GM18870 (cell line): ENCODE measurements at regions not wholly inside any gene's neighbourhood (a gene's known extent, or its start where the extent isn't known, plus 50 kb on each side); places are given as distances from the start of the nearest gene placed in this dataset.
"Not testable (repeated sequence)": the region's sequence is repeated elsewhere in the genome, so short reads cannot be mapped to it uniquely, and the experiment has no call there.

Experiments used
- ATAC-seq: cut with Tn5 transposase; IDR thresholded peaks from one replicate; pipeline ENCODE4 v1.9.1; 2021; ENCODE audit warnings: moderate library complexity; ENCODE audit not compliant: unreplicated experiment

DNA sequence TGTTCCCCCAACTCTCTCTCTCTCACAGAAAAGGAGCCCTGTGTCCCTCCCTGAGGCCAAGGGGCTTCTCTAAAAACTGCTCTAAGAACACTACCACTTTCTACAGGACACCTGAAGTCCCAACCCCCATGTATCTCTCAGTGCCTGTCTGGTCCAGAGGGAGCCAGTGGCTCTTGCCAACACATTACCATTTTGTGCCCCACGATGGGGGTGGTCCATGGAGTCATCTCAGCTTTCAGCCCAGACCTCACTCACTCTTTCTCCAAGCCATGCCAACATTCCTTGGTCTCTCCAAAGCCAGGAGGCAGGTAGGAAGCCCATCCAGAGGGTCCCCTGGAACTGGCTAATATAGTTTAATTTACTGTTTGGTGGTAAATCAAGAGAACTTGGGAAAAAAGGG, 962.1 kb upstream of the DEFB115 start:
- not testable (repeated sequence) for ATAC-seq

DNA sequence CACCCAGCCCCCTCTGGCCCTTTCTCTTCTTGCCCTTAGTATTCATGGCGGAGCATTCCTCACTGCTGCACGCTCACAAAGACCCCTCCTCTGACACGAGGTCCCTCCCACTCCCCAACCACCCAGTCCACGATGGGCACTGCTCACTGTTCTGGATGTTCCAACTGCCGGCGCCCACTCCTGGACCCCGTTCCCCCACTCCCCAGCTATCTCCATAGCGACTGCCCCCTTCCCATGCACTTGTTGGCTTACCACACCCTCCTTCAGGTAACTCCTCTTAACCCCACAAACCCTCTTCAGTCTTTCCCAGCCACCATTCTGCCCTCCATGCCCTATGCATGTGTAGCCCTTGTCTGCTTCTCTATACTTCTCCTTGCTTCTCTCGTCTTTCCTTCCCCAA, 961.5 kb upstream of the DEFB115 start:
- ATAC-seq: not testable (repeated sequence)

DNA sequence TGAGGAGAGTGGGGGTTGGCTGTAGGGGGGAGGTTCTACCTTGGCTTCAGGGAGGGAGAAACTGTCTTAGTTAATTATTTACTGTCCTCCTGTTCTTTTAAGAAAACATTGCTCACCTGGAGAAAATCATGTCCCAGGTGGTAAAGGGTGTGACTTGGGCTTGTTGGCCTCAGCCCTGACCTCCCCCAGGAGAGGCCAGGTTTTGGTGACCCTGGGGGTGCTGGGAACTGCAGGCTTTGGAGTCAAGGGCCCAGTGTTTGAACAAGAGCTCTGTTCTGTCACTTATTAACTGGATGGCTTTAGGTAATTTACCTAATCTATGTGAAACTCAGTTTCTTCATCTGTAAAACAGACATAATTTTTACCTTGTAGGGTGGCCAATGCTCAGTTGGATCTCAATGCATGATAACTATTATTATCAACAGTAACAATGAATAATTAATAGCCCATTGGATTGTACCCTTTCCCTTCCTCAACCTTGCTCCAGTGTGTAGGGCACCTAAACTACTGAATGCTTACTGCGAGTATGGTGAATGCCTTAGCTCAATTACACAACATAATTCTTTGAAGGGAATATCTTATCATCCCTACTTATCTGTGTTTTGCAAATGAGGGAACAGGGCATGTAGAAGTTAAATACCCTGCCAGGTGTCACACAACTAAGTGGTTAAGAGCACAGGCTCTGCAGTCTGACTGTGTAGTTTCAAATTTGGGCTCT, 959.4 kb upstream of the DEFB115 start:
- ATAC-seq: not testable (repeated sequence)

DNA sequence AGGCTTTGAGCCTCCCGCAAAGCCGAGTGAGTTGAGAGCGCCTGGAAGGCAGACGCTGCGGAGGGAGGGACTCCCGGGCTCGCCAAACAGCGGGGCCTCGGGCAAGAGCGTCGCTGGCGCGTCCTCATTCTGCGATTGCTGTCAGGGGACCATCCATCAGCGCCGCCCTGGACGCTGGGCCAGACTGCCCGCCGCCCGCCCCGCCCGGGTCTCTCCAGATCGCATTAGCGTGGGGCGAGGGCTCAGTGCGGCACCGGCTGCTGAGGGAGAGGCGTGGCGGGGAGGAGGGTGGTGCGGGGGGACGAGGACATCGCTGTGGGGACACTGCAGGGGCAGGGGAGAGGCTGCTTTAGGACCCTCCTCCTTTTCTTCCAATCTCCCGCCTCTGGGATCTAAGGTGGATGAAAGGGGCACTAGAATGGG, 957.2 kb upstream of the DEFB115 start:
- not testable (repeated sequence) for ATAC-seq

DNA sequence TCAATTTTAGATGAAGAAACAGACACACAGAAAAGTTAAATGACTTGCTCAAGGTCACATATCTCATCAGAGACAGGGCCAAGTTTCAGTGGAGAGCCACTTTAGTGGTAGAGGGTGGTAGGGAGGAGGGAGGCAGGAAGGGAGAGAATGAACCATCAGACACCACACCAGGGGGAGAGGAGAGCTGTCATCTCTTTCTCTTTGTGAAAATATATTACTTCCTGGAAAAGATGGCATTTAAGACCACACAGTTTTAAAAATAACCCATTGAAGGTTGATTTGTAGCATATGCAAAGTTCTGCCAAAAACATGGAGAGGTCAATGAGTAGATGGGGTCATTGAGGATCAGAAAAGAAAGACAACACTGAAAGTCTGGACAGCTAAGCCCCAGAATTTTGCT, 954.7 kb upstream of the DEFB115 start:
- ATAC-seq: not testable (repeated sequence)

DNA sequence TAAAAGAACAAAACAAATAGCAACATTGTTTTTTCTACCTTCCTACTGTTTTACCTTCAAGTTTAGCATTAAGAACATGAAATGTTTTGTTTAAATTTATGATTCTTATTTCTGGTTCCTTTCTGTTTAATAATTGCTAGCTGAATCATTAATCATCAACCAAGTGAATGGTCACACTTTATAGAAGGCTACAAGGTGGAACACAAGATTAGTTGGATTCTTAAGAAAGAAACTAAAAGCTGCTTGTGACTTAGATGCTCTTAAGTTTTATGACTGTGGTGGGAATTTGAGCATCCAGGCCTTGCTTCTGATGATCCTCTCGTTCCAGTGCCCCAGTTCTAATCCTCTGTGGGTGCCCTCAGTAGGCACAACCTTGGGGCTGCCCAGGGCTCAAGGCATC, 947.5 kb upstream of the DEFB115 start:
- not testable (repeated sequence) for ATAC-seq

DNA sequence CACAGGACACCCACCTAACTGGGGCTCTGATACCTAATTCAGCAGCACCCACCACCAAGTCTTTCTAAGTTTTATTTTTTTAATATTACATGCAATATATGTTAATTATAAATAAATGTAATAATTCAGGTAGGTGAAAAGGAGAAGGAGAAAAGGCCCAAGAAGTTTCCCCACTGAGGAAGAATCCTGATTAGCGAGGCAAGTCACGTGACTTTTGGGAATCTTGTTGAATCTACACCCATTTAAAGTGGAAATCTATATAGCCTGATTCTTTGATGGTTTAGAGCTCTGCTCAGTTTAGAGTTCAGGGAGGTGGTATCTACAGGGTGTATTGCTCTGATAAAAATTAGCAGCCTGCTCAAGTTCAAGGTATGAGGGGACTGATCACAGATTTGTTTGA, 947.1 kb upstream of the DEFB115 start:
- not testable (repeated sequence) for ATAC-seq

DNA sequence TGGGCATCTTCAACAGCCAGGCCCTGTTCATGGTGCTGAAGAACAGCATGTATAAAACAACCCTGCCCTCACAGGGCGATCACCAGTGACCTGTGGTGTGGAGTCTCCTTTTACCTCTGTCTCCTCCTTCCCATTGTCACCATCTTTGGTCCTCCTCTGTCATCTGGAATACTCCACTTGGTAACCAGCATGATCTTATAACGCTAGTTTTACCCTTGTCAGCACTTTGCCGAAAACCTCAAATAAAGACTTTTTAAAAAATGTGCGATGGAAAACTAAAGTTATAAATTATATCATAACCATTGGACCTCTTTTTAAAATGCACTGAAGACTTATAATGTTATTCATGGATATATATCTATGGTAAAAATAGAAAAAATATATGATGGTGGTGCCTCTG, 945.2 kb upstream of the DEFB115 start:
- not testable (repeated sequence) for ATAC-seq

DNA sequence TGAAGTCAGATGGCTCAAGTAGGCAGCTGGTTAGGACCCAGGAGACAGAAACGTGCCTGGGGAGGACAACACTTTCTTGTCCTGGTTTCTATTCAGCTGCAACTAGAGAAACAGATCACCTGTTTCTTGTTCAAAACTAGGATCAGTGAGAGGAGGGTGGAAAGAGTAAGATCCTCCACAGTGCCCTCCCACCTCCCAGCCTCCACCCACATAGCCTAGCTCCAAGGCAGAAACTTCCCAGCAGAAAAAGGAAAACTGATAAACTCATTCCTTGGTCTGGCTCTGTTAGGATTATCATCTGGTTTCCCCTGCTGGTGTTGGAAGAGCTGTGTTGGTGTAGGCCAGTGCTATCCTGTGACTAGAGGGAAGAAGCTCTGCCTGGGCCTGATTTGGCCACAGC, 943.8 kb upstream of the DEFB115 start:
- ATAC-seq: not testable (repeated sequence)

DNA sequence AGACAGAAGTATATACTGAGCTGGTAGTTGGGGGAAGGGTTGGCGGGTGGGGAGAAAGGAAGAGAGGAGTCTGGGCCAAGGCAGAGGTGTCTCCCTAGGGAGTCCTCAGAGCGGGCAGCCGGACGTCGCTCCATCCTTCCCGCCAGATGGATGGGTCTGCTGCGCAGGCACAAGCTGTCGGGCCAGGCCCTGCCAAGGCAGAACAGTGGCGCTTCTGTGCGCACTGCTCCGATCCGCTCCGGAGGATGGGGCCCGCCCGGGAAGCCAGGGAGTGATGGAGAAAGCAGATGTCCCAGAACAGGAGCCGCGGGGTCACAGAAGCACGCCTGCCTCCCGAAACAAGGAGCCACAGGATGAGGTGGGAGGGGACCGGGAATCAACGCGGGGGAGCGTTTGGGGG, 941.4 kb upstream of the DEFB115 start:
- ATAC-seq: not testable (repeated sequence)

DNA sequence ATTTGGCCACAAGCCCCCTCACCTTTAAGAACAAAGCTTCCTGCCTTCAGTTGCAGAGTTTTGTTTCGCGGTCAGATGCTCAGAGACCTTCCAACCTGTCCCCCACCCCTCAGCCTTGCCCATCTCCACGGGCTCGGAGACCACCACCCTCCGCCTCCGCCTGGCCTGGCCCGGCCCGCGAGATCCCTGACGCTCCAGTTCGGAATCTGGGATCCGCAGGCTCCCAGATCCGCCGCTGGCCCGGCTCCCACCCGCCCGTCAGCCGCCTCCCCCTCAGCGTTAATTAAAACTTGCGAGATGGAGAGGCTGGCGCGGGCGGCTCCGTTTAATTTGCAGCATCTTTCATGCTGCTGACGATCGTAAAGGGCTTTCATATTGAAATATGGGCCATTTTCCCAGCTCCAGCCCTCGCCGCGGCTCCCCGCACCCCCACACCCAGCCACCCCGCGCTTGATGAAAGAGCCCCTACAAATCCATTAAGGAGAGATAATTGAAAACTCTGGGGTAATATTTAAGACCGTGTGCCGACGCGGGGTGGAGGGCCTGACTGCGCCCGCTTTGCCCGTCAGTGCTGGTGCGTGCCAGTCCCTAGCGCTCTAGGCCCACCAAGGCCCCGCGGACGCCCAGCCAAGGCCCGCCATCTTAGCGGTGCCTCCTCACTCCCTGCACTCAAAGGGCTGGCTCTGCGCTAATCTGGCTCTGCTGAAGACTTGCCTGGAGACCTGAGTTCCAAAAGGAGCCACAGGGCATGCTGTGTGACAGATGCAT, 940.7 kb upstream of the DEFB115 start:
- ATAC-seq: not testable (repeated sequence)

DNA sequence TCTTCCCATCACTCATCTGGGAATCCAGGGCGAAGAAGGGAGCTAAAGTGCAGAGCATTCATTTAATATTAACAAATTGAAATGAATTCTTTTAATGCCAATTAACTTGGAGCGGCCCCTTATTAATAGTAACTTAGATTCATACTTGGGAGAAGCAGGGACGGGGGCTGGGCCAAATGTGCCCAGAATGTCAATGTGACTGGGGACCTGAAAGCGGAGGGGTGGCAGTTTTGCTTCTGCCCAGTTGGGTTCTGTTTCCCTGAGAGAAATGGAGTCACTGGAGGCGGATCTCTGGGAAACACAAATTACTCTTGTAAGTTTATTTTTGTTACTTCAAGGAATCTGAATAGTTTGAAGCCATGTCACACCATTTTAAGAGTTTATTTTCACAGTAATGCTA, 923.7 kb upstream of the DEFB115 start:
- not testable (repeated sequence) for ATAC-seq

DNA sequence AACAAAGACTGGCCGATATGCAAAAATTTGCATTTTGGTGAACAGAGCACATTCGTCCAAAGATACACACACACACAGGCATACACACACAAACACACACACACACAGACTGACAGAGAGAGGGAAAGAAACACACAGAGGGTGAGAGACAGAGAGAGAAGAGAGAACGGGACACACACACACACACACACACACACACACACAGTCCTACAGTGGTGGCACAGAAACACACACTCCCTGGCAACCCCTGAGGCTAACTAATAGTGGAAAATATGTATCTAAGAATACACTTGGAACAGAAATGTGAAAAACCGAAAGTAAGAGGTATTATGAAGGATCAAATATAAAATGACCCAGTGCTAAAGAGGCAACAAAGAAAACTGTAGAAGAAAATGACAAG, 919.9 kb upstream of the DEFB115 start:
- not testable (repeated sequence) for ATAC-seq

DNA sequence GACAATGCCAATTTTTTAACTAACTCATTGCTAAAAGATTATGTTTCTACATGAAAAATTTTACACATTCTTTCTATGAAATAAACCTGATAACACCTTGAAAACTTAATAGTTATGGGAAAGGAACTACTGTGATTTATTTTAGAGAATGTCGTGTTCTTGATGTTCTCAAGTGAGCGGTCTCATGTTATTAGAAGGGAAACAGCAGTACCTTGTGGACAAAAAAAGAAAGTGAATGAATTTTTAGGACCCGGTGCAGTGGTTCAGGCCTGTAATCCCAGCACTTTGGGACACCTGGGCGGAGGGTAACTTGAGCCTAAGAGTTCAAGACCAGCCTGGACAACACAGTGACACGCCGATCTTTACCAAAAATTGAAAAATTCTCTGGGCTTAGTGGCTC, 908.5 kb upstream of the DEFB115 start:
- ATAC-seq: not testable (repeated sequence)

DNA sequence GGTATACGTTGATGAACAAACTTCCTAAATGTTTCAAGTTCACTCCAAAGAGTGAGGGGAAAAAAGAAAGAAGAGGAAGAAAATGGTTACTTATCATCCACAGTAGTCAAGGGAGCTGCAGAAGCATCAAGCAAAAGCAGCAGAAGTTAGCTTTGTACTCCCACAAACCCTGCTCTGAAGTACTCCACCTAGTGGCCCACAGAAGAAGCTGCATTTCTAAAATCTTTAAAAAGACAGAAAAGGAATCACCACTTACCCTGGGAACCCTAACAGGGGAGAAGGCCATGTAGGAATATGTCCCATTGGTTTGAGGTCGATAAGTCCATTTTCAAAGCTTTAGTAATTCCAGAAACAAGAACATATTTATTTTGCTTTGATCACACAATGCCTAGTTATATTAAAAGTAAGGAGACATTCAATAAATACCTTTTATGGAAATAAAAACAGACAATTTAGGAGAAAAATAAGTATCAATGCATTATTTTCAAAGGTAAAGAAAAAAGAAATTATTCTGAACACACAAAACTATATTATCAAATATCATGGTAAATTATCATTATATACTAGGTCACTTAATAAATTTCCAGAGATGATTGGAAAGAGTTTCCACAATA, 900.5 kb upstream of the DEFB115 start:
- not testable (repeated sequence) for ATAC-seq

DNA sequence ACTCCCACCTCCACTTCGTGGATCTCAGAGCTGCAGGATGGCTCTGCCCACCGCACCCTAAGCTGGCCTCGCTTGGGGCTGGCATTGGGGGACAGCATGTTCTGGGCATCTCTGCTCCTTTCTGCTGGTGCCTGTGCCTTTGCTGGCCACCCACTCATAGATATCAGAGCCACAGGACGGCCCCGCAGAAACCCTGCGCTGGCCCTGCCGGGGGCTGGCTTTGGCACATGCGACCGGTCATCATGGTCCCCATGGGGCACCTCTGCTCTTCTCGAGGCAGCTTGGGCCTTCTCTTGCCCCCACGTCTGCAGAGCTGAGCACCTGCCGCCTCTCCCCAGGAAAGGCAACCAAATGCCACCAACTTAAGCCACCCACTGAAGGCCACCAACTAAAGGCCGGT, 895.7 kb upstream of the DEFB115 start:
- not testable (repeated sequence) for ATAC-seq

DNA sequence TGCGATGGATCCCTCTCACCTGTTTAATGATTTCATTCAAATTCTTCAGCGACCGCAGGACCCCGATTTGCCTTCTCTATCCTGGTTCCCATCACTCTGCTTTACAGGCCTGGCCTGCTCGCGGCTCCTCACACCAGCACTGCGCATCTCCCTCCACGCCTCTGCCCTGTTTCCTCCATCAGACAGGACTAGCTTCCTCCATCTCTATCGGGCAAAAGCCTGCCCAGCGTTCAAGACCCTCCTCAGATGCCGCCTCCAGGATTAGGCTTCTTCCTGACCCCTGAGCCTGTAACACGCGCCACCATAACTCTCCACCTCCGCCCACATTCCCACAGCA, 881.1 kb upstream of the DEFB115 start:
- ATAC-seq: not testable (repeated sequence)

DNA sequence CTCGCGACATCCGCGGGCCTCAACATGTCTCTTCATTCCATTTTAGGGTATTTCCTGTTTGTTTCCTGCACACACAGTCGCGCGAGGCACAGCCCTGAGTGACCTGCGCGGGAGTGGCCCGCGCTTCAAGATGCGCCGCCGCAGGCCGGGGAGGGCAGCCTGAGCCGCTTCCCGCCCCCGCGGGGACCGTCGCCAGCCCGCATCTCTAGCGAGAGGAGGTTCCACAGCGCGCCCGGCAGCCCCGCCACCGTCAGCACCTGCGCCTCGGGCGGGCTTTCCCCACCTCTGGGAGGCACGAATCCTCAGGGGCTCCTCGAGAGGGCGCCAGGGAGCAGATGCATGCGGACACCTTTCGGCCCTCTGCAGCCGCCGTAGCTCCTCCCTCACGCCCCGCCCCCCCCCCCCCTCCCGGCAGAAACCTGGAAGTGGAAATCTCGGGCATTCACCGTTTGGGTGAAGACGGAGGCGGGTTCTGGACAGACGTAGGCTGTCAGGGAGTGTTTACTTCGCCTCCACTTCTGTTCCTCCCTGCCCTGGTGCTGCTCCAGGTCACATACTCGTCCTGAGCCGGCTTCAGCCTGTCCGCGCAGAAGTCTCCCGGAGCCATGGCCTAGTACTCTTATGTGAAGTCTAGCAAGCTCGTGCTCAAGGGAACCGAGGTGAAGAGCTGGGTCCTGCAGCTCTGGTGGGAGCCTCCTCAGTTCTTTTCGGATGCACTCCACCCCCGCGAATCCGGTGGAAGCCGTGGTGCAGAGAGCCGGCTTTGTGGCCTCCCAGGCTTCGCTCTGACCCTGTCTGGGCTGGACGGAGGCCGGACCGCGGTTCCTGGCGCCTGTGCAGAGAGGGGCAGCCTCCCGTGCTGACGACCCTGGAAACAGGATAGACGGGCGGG, 880.5 kb upstream of the DEFB115 start:
- peak; percentile 94 for ATAC-seq

DNA sequence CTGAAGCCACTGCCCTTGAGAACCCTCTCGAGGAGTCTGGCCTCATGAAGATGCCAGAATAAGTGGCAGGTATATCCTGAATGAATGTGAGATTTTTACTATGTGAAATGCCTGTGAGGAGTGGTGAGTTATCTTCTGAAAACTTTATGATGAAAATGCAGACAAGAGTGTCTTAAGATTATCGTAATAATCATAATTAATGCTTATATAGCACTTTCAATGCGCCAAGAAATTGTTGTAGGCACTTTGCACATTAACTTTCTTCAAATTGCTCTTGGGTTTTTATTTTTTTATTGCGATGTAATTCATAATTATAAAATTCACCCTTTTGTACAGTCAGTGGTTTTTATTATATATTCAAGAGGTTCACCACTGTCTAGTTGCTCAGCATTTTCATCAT, 879.1 kb upstream of the DEFB115 start:
- ATAC-seq: not testable (repeated sequence)

DNA sequence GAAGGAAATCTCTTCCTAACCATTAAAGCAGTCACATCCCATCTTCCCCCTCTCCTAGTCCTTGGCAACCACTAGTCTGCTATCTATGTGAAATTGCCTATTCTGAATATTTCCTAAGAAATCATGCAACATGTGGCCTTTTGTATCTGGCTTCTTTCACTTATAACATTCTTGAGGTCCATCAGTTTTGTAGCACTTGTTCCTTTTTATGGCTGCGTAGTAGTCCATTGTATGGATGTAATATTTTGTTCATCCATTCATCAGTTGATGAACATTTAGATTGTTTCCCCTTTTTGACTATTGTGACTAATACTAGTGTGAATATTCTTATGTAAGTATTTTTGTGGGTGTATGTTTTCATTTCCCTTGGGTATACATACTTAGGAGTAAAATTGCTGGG, 878.7 kb upstream of the DEFB115 start:
- ATAC-seq: not testable (repeated sequence)

DNA sequence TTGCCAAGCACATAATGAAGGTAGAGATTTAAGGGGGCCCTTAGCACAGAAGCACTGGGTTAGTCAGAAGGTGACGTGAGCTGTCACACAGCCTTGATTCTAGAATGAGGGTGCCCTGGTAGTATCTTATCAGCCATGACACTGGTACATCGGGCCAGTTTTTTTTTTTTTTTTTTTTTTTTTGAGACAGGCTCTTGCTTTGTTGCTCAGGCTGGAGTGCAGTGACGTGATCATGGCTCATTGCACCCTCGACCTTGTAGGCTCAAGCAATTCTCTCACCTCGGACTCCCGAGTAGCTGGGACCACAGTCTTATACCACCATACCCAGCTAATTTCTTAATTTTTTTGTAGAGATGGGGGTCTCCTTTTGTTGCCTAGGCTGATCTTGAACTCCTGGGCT, 872.6 kb upstream of the DEFB115 start:
- ATAC-seq: not testable (repeated sequence)
